Gastroesophageal sphincter (tissue), 4 donors: ENCODE measurements at regions not wholly inside any gene's neighbourhood (a gene's known extent, or its start where the extent isn't known, plus 50 kb on each side); places are given as distances from the start of the nearest gene placed in this dataset.

Experiments used
- ATAC-seq: fragments of 150-250 bp; one replicate; pipeline ENCODE4 v1.9.1; 2016; ENCODE audit warnings: mild to moderate bottlenecking, moderate library complexity
- H3K27ac ChIP-seq, 4 donors: fragments of 200-600 bp; sonication (generic) in 3 of 4; 1 replicate in 3 of 4; 2 replicates in 1 of 4; pipeline ENCODE4 v1.5.1; 2016 to 2019
- H3K27me3 ChIP-seq: fragments of 200-600 bp; sonication (generic); one replicate; pipeline ENCODE4 v1.5.1; 2019
- H3K36me3 ChIP-seq, 2 donors: fragments of 200-600 bp; sonication (generic); one replicate each; pipeline ENCODE4 v1.5.1; 2019; ENCODE audit warnings: control low read depth in 1 of 2
- H3K4me1 ChIP-seq, 3 donors: fragments of 200-600 bp; sonication (generic); 1 replicate in 2 of 3; 2 replicates in 1 of 3; pipeline ENCODE4 v1.5.1; 2016 to 2019; ENCODE audit warnings: control low read depth in 2 of 3
- H3K4me3 ChIP-seq, 2 donors: fragments of 200-600 bp; sonication (generic); one replicate each; pipeline ENCODE4 v1.5.1; 2019; ENCODE audit warnings: mild to moderate bottlenecking in 1 of 2, moderate library complexity in 1 of 2
- H3K9me3 ChIP-seq, 3 donors: fragments of 200-600 bp; sonication (generic); one replicate each; pipeline ENCODE4 v1.5.1; 2017 to 2019; ENCODE audit warnings: control low read depth in 2 of 3
- CTCF ChIP-seq, 4 experiments: fragments of 200-600 bp in 2 of 4; fragments of 450-650 bp in 2 of 4; sonication (generic) in 1 of 4; IDR thresholded peaks; one replicate each; pipeline ENCODE4 v1.5.1; 2017 to 2019; ENCODE audit warnings: antibody characterized with exemption in 4 of 4, mild to moderate bottlenecking in 2 of 4, moderate library complexity in 2 of 4
- EP300 ChIP-seq: sonication (generic); formaldehyde crosslinking; IDR thresholded peaks from one replicate; pipeline ENCODE4 v1.6.1; 2017; ENCODE audit warnings: antibody characterized with exemption, mild to moderate bottlenecking
- POLR2A ChIP-seq, 2 donors: fragments of 450-650 bp; IDR thresholded peaks; one replicate each; pipeline ENCODE4 v1.6.1; 2017; ENCODE audit warnings: antibody characterized with exemption in 2 of 2, mild to moderate bottlenecking in 2 of 2, moderate library complexity in 1 of 2
- POLR2AphosphoS5 ChIP-seq: sonication (generic); formaldehyde crosslinking; IDR thresholded peaks from one replicate; pipeline ENCODE4 v1.6.1; 2017; ENCODE audit warnings: antibody characterized with exemption
- WGBS, 2 donors: methylation state at CpG; one replicate each; pipeline ENCODE4 v1.1.5; 2018; ENCODE audit warnings: low coverage in 1 of 2; 5-methylcytosine and 5-hydroxymethylcytosine counted together

GRCh38 chr2:236688563-236689392, 119.2 kb downstream of the ACKR3 start:
- TF ChIP-seq EP300 (no peak), CTCF (IDR thresholded peaks at IDR 0.05) (no peak), POLR2A (IDR thresholded peaks at IDR 0.05) (no peak), POLR2AphosphoS5 (no peak)

GRCh38 chr2:236689393-236689700, 119.7 kb downstream of the ACKR3 start:
- no peak overlapping the region for H3K4me3 ChIP-seq
- WGBS, 2 donors, result 86% methylated on average over 1 of the region's 1 CpG; no CpG with 5 or more reads in 1 of the 2 donors
- no peak overlapping the region for H3K27ac ChIP-seq
- ATAC-seq, result no peak
- peaks cover 1% of the 10 kb centered on the region for H3K27me3 ChIP-seq
- H3K36me3 ChIP-seq, result no peaks in the 10 kb centered on the region
- no peaks in the 10 kb centered on the region for H3K9me3 ChIP-seq
- H3K4me1 ChIP-seq, result peaks cover 0 to 9% (median 0%) of the 10 kb centered on the region in 3 donors
- TF ChIP-seq POLR2AphosphoS5 (no peak), CTCF (IDR thresholded peaks at IDR 0.05) (no peak), POLR2A (IDR thresholded peaks at IDR 0.05) (no peak), EP300 (no peak)

More at GRCh38 chr2:236688563-236689392, 119.2 kb downstream of the ACKR3 start:
- no peak for ATAC-seq
- H3K27me3 ChIP-seq, result no peaks in the 10 kb centered on the region
- no peak overlapping the region for H3K27ac ChIP-seq
- 55 to 65% methylated on average over 2 to 11 of the region's 23 CpGs for WGBS, 2 donors
- H3K4me3 ChIP-seq, result no peak overlapping the region
- no peaks in the 10 kb centered on the region for H3K9me3 ChIP-seq
- no peaks in the 10 kb centered on the region for H3K36me3 ChIP-seq
- H3K4me1 ChIP-seq, result peaks cover 0 to 9% (median 0%) of the 10 kb centered on the region in 3 donors

- no peaks in the 10 kb centered on the region for H3K36me3 ChIP-seq
- no peak overlapping the region for H3K4me3 ChIP-seq
- peaks cover 8% of the 10 kb centered on the region for H3K27me3 ChIP-seq
- no peak overlapping the region for H3K27ac ChIP-seq
- 96 to 100% methylated on average over 3 of the region's 3 CpGs for WGBS, 2 donors
- ATAC-seq, result no peak
- H3K4me1 ChIP-seq, result peaks cover 0 to 9% (median 0%) of the 10 kb centered on the region in 3 donors
- no peak for TF ChIP-seq CTCF (IDR thresholded peaks at IDR 0.05)
- no peak for TF ChIP-seq POLR2AphosphoS5
- no peak for TF ChIP-seq POLR2A (IDR thresholded peaks at IDR 0.05)
- no peaks in the 10 kb centered on the region for H3K9me3 ChIP-seq
Measured at GRCh38 chr2:236689981-236690380, 120.4 kb downstream of the ACKR3 start.

GRCh38 chr2:236690726-236691125, 121.1 kb downstream of the ACKR3 start:
- Histone ChIP-seq H3K4me1 (peaks cover 0 to 9% (median 0%) of the 10 kb centered on the region in 3 donors), H3K27ac (no peak overlapping the region), H3K27me3 (peaks cover 11% of the 10 kb centered on the region), H3K9me3 (no peaks in the 10 kb centered on the region), H3K4me3 (no peak overlapping the region), H3K36me3 (no peaks in the 10 kb centered on the region)
- no peak for TF ChIP-seq CTCF (IDR thresholded peaks at IDR 0.05)
- TF ChIP-seq POLR2A (IDR thresholded peaks at IDR 0.05), result no peak
- no peak for TF ChIP-seq EP300
- TF ChIP-seq POLR2AphosphoS5, result no peak
- ATAC-seq, result no peak
- 80 to 100% methylated on average over 1 to 2 of the region's 3 CpGs for WGBS, 2 donors

GRCh38 chr2:236691799-236692167, 122.2 kb downstream of the ACKR3 start:
- no peak for ATAC-seq
- Histone ChIP-seq H3K27me3 (peaks cover 11% of the 10 kb centered on the region), H3K9me3 (no peaks in the 10 kb centered on the region), H3K4me3 (no peak overlapping the region), H3K27ac (no peak overlapping the region), H3K36me3 (no peaks in the 10 kb centered on the region), H3K4me1 (peaks cover 0 to 9% (median 0%) of the 10 kb centered on the region in 3 donors)
- no peak for TF ChIP-seq EP300
- TF ChIP-seq POLR2A (IDR thresholded peaks at IDR 0.05), result no peak
- no peak for TF ChIP-seq CTCF (IDR thresholded peaks at IDR 0.05)
- no peak for TF ChIP-seq POLR2AphosphoS5
- WGBS, 2 donors, result 70% methylated on average over 5 of the region's 6 CpGs; no CpG with 5 or more reads in 1 of the 2 donors
